ENCODE measurements at regions not wholly inside any gene's neighbourhood (a gene's known extent, or its start where the extent isn't known, plus 50 kb on each side); places are given as distances from the start of the nearest gene placed in this dataset.

DNA sequence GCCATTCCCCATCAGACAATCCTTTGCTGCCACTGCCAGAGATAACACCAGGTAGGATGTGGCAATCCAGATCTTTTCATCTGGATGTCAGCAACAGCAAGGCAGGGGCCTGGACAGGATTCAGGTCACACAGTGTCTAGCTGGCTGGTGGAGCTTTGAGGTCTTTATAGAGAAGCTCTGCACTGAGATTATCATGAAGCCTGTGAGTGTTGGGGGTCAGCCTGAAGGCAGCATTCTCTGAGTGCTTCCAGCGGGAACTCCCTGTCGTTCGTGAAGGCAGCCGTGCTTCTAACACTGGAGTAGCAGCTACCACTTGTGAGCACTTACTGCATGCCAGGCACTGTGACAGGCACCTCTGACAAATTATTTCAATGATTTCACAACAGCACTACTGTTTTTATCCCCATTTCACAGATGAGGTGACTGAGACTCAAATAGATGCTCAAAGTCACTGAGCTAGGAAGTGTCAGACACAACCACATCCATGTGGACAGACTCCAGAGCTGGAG, 85.7 kb downstream of the SEMA4F start:
- TF ChIP-seq, protein P1, sequence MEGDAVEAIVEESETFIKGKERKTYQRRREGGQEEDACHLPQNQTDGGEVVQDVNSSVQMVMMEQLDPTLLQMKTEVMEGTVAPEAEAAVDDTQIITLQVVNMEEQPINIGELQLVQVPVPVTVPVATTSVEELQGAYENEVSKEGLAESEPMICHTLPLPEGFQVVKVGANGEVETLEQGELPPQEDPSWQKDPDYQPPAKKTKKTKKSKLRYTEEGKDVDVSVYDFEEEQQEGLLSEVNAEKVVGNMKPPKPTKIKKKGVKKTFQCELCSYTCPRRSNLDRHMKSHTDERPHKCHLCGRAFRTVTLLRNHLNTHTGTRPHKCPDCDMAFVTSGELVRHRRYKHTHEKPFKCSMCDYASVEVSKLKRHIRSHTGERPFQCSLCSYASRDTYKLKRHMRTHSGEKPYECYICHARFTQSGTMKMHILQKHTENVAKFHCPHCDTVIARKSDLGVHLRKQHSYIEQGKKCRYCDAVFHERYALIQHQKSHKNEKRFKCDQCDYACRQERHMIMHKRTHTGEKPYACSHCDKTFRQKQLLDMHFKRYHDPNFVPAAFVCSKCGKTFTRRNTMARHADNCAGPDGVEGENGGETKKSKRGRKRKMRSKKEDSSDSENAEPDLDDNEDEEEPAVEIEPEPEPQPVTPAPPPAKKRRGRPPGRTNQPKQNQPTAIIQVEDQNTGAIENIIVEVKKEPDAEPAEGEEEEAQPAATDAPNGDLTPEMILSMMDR (IDR thresholded peaks at IDR 0.05) = no peak
- TF ChIP-seq JUND (IDR thresholded peaks at IDR 0.05) = no peak
- TF ChIP-seq ELF1 (IDR thresholded peaks at IDR 0.05) = no peak
- TF ChIP-seq POLR2AphosphoS5 (IDR thresholded peaks at IDR 0.05; ENCODE audit: low read depth, low read length) = no peak
- no peak for TF ChIP-seq MXI1 (IDR thresholded peaks at IDR 0.05; ENCODE audit: low read depth, low read length)
- TF ChIP-seq TAF1 (IDR thresholded peaks at IDR 0.05; ENCODE audit: borderline replicate concordance, low read depth, low read length) = no peak
- TF ChIP-seq CHD2 (IDR thresholded peaks at IDR 0.05; ENCODE audit: low read length, partially characterized antibody) = no peak
- TF ChIP-seq, protein P2, sequence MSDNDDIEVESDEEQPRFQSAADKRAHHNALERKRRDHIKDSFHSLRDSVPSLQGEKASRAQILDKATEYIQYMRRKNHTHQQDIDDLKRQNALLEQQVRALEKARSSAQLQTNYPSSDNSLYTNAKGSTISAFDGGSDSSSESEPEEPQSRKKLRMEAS (IDR thresholded peaks at IDR 0.05; ENCODE audit: low read depth) = no peak

Measured in SK-N-SH (cell line).